ENCODE measurements at regions not wholly inside any gene's neighbourhood (a gene's known extent, or its start where the extent isn't known, plus 50 kb on each side); places are given as distances from the start of the nearest gene placed in this dataset.

- Histone ChIP-seq H3K4me2 (ENCODE audit: low read depth, low read length) (no peak overlapping the region), H3K36me3 (replicated peaks in 1 of 2; ENCODE audit: control insufficient read depth in 1 of 2, insufficient read depth in 2 of 2, low read length in 2 of 2) (no peaks in the 10 kb centered on the region), H3K27me3 (ENCODE audit: control insufficient read depth in 1 of 2, insufficient read depth in 2 of 2, low read length in 2 of 2) (no peaks in the 10 kb centered on the region), H2AFZ (ENCODE audit: low read length) (no peak overlapping the region), H3K9me3 (ENCODE audit: low read length) (no peaks in the 10 kb centered on the region), H3K9ac (ENCODE audit: insufficient read depth, low read depth, low read length) (no peak overlapping the region), H3K4me3 (replicated peaks in 1 of 3; ENCODE audit: insufficient read depth in 1 of 3, low read depth in 2 of 3, low read length in 3 of 3) (no peak overlapping the region), H4K20me1 (ENCODE audit: insufficient read depth, low read length) (no peaks in the 10 kb centered on the region), H3K27ac (ENCODE audit: extremely low read length, insufficient read depth, low read length) (no peak overlapping the region), H3K4me1 (ENCODE audit: insufficient read depth, low read length) (no peaks in the 10 kb centered on the region), H3K79me2 (ENCODE audit: insufficient read depth, low read length) (no peaks in the 10 kb centered on the region)
- BruUV-seq (replicated peaks) = no TSS peak
- TF ChIP-seq ZNF891 (CRISPR knock-in tag; IDR thresholded peaks at IDR 0.05) (no peak), CEBPB (IDR thresholded peaks at IDR 0.05; ENCODE audit: borderline replicate concordance, low read depth, low read length) (no peak), ZNF224 (CRISPR knock-in tag; IDR thresholded peaks at IDR 0.05) (no peak), ZNF530 (CRISPR knock-in tag; IDR thresholded peaks at IDR 0.05; ENCODE audit: low read depth) (no peak), ZNF451 (CRISPR knock-in tag; IDR thresholded peaks at IDR 0.05) (no peak)
- ChIA-PET CTCF (ENCODE audit: low intra/inter-chr PET ratio, low total read pairs) (no interaction called here), POLR2A (no interaction called here)
- WGBS (ENCODE audit: low lambda C conversion rate) = 9% methylated on average over 8 of the region's 8 CpGs
- intact Hi-C loops (cut with micrococcal nuclease; ENCODE audit: unreplicated experiment) = no loop called here
- no peak for FAIRE-seq
- in situ Hi-C loops (cut with HindIII; ENCODE audit: extremely low pct_ligation_motif_present, low pct_unique_long_range_greater_than_20kb) = no loop called here
- DNase-seq (ENCODE audit: low spot score) = no peak
- ATAC-seq = no peak
Measured at GRCh38 chr15:35944945-35945585, 399.1 kb upstream of the DPH6 start.

GRCh38 chr15:35953424-35953823, 407.5 kb upstream of the DPH6 start:
- Histone ChIP-seq H3K27me3 (ENCODE audit: control insufficient read depth in 1 of 2, insufficient read depth in 2 of 2, low read length in 2 of 2) (no peaks in the 10 kb centered on the region), H3K27ac (ENCODE audit: extremely low read length, insufficient read depth, low read length) (no peak overlapping the region), H3K9ac (ENCODE audit: insufficient read depth, low read depth, low read length) (no peak overlapping the region), H3K9me3 (ENCODE audit: low read length) (no peaks in the 10 kb centered on the region), H2AFZ (ENCODE audit: low read length) (no peak overlapping the region), H3K4me1 (ENCODE audit: insufficient read depth, low read length) (no peaks in the 10 kb centered on the region), H3K4me2 (ENCODE audit: low read depth, low read length) (no peak overlapping the region), H4K20me1 (ENCODE audit: insufficient read depth, low read length) (no peaks in the 10 kb centered on the region), H3K36me3 (replicated peaks in 1 of 2; ENCODE audit: control insufficient read depth in 1 of 2, insufficient read depth in 2 of 2, low read length in 2 of 2) (no peaks in the 10 kb centered on the region), H3K4me3 (replicated peaks in 1 of 3; ENCODE audit: insufficient read depth in 1 of 3, low read depth in 2 of 3, low read length in 3 of 3) (no peak overlapping the region), H3K79me2 (ENCODE audit: insufficient read depth, low read length) (no peaks in the 10 kb centered on the region)
- in situ Hi-C loops (cut with HindIII; ENCODE audit: extremely low pct_ligation_motif_present, low pct_unique_long_range_greater_than_20kb) (no loop called here), intact Hi-C loops (cut with micrococcal nuclease; ENCODE audit: unreplicated experiment) (no loop called here)
- TF ChIP-seq ZNF773 (CRISPR knock-in tag; IDR thresholded peaks at IDR 0.05; ENCODE audit: borderline replicate concordance) = no peak
- no peak for TF ChIP-seq BATF2 (CRISPR knock-in tag; IDR thresholded peaks at IDR 0.05)
- no peak for TF ChIP-seq ZNF790 (CRISPR knock-in tag; IDR thresholded peaks at IDR 0.05; ENCODE audit: borderline replicate concordance)
- TF ChIP-seq NR3C1 (CRISPR knock-in tag; IDR thresholded peaks at IDR 0.05) = no peak
- TF ChIP-seq PTBP1 (IDR thresholded peaks at IDR 0.05; ENCODE audit: low read depth, low read length, poor library complexity, severe bottlenecking) = no peak
- TF ChIP-seq ZNF510 (CRISPR knock-in tag; IDR thresholded peaks at IDR 0.05; ENCODE audit: low read depth) = no peak
- TF ChIP-seq PAWR (CRISPR knock-in tag; IDR thresholded peaks at IDR 0.05; ENCODE audit: borderline replicate concordance) = no peak
- no peak for TF ChIP-seq EZH2 (conservative IDR thresholded peaks at IDR 0.05; ENCODE audit: low read depth, low read length)
- no peak for TF ChIP-seq ZNF224 (CRISPR knock-in tag; IDR thresholded peaks at IDR 0.05)
- TF ChIP-seq NR2C2 (CRISPR knock-in tag; IDR thresholded peaks at IDR 0.05; ENCODE audit: borderline replicate concordance) = no peak
- ChIA-PET CTCF (ENCODE audit: low intra/inter-chr PET ratio, low total read pairs) (no interaction called here), POLR2A (no interaction called here)
- 3% methylated on average over 3 of the region's 3 CpGs for WGBS (ENCODE audit: low lambda C conversion rate)
- ATAC-seq (no peak), DNase-seq (ENCODE audit: low spot score) (no peak), FAIRE-seq (no peak)
- no TSS peak for BruUV-seq (replicated peaks)

All from HepG2 (cell line).